ENCODE measurements at regions not wholly inside any gene's neighbourhood (a gene's known extent, or its start where the extent isn't known, plus 50 kb on each side); places are given as distances from the start of the nearest gene placed in this dataset.

- Histone ChIP-seq H3K9me3 (ENCODE audit: control insufficient read depth in 4 of 4, low read length in 3 of 4) (no peaks in the 10 kb centered on the region), H3K36me3 (ENCODE audit: control insufficient read depth in 4 of 4, insufficient read depth in 3 of 4, low read depth in 1 of 4, low read length in 3 of 4) (no peaks in the 10 kb centered on the region), H3K9ac (ENCODE audit: low read depth in 1 of 2, low read length in 2 of 2) (no peak overlapping the region), H3K27ac (ENCODE audit: low read depth in 1 of 2, low read length in 2 of 2) (no peak overlapping the region), H3K4me1 (ENCODE audit: control insufficient read depth in 4 of 4, insufficient read depth in 4 of 4, low read length in 3 of 4) (no peaks in the 10 kb centered on the region), H3K4me3 (ENCODE audit: low read depth in 1 of 3, low read length in 3 of 3) (no peak overlapping the region), H3K27me3 (ENCODE audit: control insufficient read depth in 4 of 4, insufficient read depth in 4 of 4, low read length in 3 of 4) (no peaks in the 10 kb centered on the region)
- no peak for TF ChIP-seq FOXA1 (IDR thresholded peaks at IDR 0.05)
- no peak for TF ChIP-seq SP1 (IDR thresholded peaks at IDR 0.05)
- TF ChIP-seq, protein P1, sequence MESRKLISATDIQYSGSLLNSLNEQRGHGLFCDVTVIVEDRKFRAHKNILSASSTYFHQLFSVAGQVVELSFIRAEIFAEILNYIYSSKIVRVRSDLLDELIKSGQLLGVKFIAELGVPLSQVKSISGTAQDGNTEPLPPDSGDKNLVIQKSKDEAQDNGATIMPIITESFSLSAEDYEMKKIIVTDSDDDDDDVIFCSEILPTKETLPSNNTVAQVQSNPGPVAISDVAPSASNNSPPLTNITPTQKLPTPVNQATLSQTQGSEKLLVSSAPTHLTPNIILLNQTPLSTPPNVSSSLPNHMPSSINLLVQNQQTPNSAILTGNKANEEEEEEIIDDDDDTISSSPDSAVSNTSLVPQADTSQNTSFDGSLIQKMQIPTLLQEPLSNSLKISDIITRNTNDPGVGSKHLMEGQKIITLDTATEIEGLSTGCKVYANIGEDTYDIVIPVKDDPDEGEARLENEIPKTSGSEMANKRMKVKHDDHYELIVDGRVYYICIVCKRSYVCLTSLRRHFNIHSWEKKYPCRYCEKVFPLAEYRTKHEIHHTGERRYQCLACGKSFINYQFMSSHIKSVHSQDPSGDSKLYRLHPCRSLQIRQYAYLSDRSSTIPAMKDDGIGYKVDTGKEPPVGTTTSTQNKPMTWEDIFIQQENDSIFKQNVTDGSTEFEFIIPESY (IDR thresholded peaks at IDR 0.05): no peak
- TF ChIP-seq, protein P2, sequence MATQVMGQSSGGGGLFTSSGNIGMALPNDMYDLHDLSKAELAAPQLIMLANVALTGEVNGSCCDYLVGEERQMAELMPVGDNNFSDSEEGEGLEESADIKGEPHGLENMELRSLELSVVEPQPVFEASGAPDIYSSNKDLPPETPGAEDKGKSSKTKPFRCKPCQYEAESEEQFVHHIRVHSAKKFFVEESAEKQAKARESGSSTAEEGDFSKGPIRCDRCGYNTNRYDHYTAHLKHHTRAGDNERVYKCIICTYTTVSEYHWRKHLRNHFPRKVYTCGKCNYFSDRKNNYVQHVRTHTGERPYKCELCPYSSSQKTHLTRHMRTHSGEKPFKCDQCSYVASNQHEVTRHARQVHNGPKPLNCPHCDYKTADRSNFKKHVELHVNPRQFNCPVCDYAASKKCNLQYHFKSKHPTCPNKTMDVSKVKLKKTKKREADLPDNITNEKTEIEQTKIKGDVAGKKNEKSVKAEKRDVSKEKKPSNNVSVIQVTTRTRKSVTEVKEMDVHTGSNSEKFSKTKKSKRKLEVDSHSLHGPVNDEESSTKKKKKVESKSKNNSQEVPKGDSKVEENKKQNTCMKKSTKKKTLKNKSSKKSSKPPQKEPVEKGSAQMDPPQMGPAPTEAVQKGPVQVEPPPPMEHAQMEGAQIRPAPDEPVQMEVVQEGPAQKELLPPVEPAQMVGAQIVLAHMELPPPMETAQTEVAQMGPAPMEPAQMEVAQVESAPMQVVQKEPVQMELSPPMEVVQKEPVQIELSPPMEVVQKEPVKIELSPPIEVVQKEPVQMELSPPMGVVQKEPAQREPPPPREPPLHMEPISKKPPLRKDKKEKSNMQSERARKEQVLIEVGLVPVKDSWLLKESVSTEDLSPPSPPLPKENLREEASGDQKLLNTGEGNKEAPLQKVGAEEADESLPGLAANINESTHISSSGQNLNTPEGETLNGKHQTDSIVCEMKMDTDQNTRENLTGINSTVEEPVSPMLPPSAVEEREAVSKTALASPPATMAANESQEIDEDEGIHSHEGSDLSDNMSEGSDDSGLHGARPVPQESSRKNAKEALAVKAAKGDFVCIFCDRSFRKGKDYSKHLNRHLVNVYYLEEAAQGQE (IDR thresholded peaks at IDR 0.05): no peak
- TF ChIP-seq, protein P3, sequence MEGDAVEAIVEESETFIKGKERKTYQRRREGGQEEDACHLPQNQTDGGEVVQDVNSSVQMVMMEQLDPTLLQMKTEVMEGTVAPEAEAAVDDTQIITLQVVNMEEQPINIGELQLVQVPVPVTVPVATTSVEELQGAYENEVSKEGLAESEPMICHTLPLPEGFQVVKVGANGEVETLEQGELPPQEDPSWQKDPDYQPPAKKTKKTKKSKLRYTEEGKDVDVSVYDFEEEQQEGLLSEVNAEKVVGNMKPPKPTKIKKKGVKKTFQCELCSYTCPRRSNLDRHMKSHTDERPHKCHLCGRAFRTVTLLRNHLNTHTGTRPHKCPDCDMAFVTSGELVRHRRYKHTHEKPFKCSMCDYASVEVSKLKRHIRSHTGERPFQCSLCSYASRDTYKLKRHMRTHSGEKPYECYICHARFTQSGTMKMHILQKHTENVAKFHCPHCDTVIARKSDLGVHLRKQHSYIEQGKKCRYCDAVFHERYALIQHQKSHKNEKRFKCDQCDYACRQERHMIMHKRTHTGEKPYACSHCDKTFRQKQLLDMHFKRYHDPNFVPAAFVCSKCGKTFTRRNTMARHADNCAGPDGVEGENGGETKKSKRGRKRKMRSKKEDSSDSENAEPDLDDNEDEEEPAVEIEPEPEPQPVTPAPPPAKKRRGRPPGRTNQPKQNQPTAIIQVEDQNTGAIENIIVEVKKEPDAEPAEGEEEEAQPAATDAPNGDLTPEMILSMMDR (IDR thresholded peaks at IDR 0.05; ENCODE audit: low read depth, low read length, missing input control): no peak
- no peak for TF ChIP-seq TAF1 (conservative IDR thresholded peaks at IDR 0.05)
- no peak for TF ChIP-seq RXRA (IDR thresholded peaks at IDR 0.05)
- TF ChIP-seq GABPA (IDR thresholded peaks at IDR 0.05 in 1 of 2, conservative IDR thresholded peaks at IDR 0.05 in 1 of 2): no peak
- no peak for TF ChIP-seq FOXA2 (IDR thresholded peaks at IDR 0.05)
- no peak for TF ChIP-seq EGR1 (IDR thresholded peaks at IDR 0.05; ENCODE audit: low read depth in 2 of 2)
- no peak for TF ChIP-seq NR2F2 (IDR thresholded peaks at IDR 0.05)
- TF ChIP-seq ATF3 (IDR thresholded peaks at IDR 0.05): no peak
- no peak for TF ChIP-seq HNF4A (conservative IDR thresholded peaks at IDR 0.05)
- TF ChIP-seq RAD21 (IDR thresholded peaks at IDR 0.05): no peak
- no peak for DNase-seq (ENCODE audit: low spot score)
These were observed 290.2 kb downstream of the SLITRK1 start for GRCh38 chr13:83592095-83592494.

- H3K4me3 ChIP-seq (ENCODE audit: low read depth in 1 of 3, low read length in 3 of 3): no peak overlapping the region
- H3K4me1 ChIP-seq (ENCODE audit: control insufficient read depth in 4 of 4, insufficient read depth in 4 of 4, low read length in 3 of 4): no peaks in the 10 kb centered on the region
- no peaks in the 10 kb centered on the region for H3K36me3 ChIP-seq (ENCODE audit: control insufficient read depth in 4 of 4, insufficient read depth in 3 of 4, low read depth in 1 of 4, low read length in 3 of 4)
- H3K9me3 ChIP-seq (ENCODE audit: control insufficient read depth in 4 of 4, low read length in 3 of 4): no peaks in the 10 kb centered on the region
- no peak overlapping the region for H3K9ac ChIP-seq (ENCODE audit: low read depth in 1 of 2, low read length in 2 of 2)
- TF ChIP-seq FOXA2 (IDR thresholded peaks at IDR 0.05): no peak
- TF ChIP-seq TAF1 (conservative IDR thresholded peaks at IDR 0.05): no peak
- TF ChIP-seq GABPA (IDR thresholded peaks at IDR 0.05 in 1 of 2, conservative IDR thresholded peaks at IDR 0.05 in 1 of 2): no peak
- TF ChIP-seq, protein P4, sequence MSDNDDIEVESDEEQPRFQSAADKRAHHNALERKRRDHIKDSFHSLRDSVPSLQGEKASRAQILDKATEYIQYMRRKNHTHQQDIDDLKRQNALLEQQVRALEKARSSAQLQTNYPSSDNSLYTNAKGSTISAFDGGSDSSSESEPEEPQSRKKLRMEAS (IDR thresholded peaks at IDR 0.05): no peak
- TF ChIP-seq, protein P2 (IDR thresholded peaks at IDR 0.05): no peak
- no peak for TF ChIP-seq SP1 (IDR thresholded peaks at IDR 0.05)
- no peak for TF ChIP-seq RXRA (IDR thresholded peaks at IDR 0.05)
- no peak overlapping the region for H3K27ac ChIP-seq (ENCODE audit: low read depth in 1 of 2, low read length in 2 of 2)
- H3K27me3 ChIP-seq (ENCODE audit: control insufficient read depth in 4 of 4, insufficient read depth in 4 of 4, low read length in 3 of 4): no peaks in the 10 kb centered on the region
- no peak for DNase-seq (ENCODE audit: low spot score)
- WGBS: 64% methylated on average over 1 of the region's 1 CpG
These were observed 292.5 kb downstream of the SLITRK1 start for GRCh38 chr13:83589814-83590213.
